GM23338 (cell line): ENCODE measurements at regions not wholly inside any gene's neighbourhood (a gene's known extent, or its start where the extent isn't known, plus 50 kb on each side); places are given as distances from the start of the nearest gene placed in this dataset.

ENCODE experiments used
- ATAC-seq: fragments of 200-7000 bp; cut with Tn5 transposase; 3 replicates; pipeline ENCODE4 v1.9.1; 2020
- DNase-seq: peaks from one replicate; pipeline ENCODE4 v3.0.0-alpha.2; 2015; ENCODE audit warnings: low spot score
- H2AFZ ChIP-seq: fragments of 200-600 bp; sonication (generic); 2 replicates; pipeline ENCODE4 v1.8.0; 2016; ENCODE audit warnings: antibody characterized with exemption, mild to moderate bottlenecking, moderate library complexity
- H3F3A ChIP-seq: fragments of 200-600 bp; sonication (generic); replicated peaks from 2 replicates; pipeline ENCODE4 v1.8.0; 2017; ENCODE audit warnings: antibody characterized with exemption, mixed run types, low read depth
- H3K27ac ChIP-seq: fragments of 200-600 bp; sonication (generic); 2 replicates; pipeline ENCODE4 v1.6.1; 2016; ENCODE audit warnings: low read depth
- H3K27me3 ChIP-seq: fragments of 200-600 bp; sonication (generic); 2 replicates; pipeline ENCODE4 v1.8.0; 2016; ENCODE audit warnings: mild to moderate bottlenecking, mixed run types, moderate library complexity; ENCODE audit not compliant: insufficient read depth
- H3K36me3 ChIP-seq: fragments of 200-600 bp; sonication (generic); 2 replicates; pipeline ENCODE4 v1.8.0; 2016; ENCODE audit warnings: mild to moderate bottlenecking; ENCODE audit not compliant: insufficient read depth
- H3K4me1 ChIP-seq: fragments of 200-600 bp; sonication (generic); 2 replicates; pipeline ENCODE4 v1.8.0; 2016; ENCODE audit warnings: mild to moderate bottlenecking, moderate library complexity; ENCODE audit not compliant: insufficient read depth
- H3K4me2 ChIP-seq: fragments of 200-600 bp; sonication (generic); 2 replicates; pipeline ENCODE4 v1.7.1; 2017; ENCODE audit warnings: mixed run types
- H3K4me3 ChIP-seq: fragments of 200-600 bp; sonication (generic); 2 replicates; pipeline ENCODE4 v1.6.1; 2016; ENCODE audit warnings: mixed run types
- H3K79me2 ChIP-seq: fragments of 200-600 bp; sonication (generic); replicated peaks from 2 replicates; pipeline ENCODE4 v1.8.0; 2017; ENCODE audit warnings: mild to moderate bottlenecking; ENCODE audit not compliant: insufficient read depth
- H3K9me2 ChIP-seq: fragments of 200-600 bp; sonication (generic); 2 replicates; pipeline ENCODE4 v1.8.0; 2017; ENCODE audit not compliant: insufficient read depth
- H4K20me1 ChIP-seq: fragments of 200-600 bp; sonication (generic); replicated peaks from 2 replicates; pipeline ENCODE4 v1.8.0; 2017; ENCODE audit warnings: mild to moderate bottlenecking; ENCODE audit not compliant: insufficient read depth
- H3K27ac Mint-ChIP-seq: 2 replicates; pipeline ENCODE4 v1.8.0; 2020; ENCODE audit warnings: inconsistent platforms, mild to moderate bottlenecking, moderate library complexity, mixed read lengths
- H3K27me3 Mint-ChIP-seq: 3 replicates; pipeline ENCODE4 v1.8.0; 2022; ENCODE audit warnings: low read depth, mild to moderate bottlenecking, moderate library complexity, mixed read lengths, inconsistent platforms; ENCODE audit not compliant: insufficient read depth, poor library complexity
- H3K36me3 Mint-ChIP-seq: 3 replicates; pipeline ENCODE4 v1.8.0; 2021; ENCODE audit warnings: low read depth, mild to moderate bottlenecking, inconsistent platforms, moderate library complexity, mixed read lengths
- H3K4me1 Mint-ChIP-seq: 3 replicates; pipeline ENCODE4 v1.8.0; 2020; ENCODE audit warnings: mild to moderate bottlenecking, inconsistent platforms, mixed read lengths
- H3K4me3 Mint-ChIP-seq: 3 replicates; pipeline ENCODE4 v1.8.0; 2021; ENCODE audit warnings: moderate library complexity, mild to moderate bottlenecking, inconsistent platforms, mixed read lengths
- H3K9me3 Mint-ChIP-seq: 3 replicates; pipeline ENCODE4 v1.8.0; 2020; ENCODE audit warnings: moderate library complexity, mild to moderate bottlenecking, inconsistent platforms, mixed read lengths
- ETS1 ChIP-seq: IDR thresholded peaks from 2 replicates; pipeline ENCODE4 v1.6.1; 2016; ENCODE audit warnings: antibody characterized with exemption
- JUNB ChIP-seq: IDR thresholded peaks from one replicate; pipeline ENCODE4 v1.6.1; 2016; ENCODE audit warnings: antibody characterized with exemption; ENCODE audit not compliant: unreplicated experiment
- ZNF462 ChIP-seq: fragments of 250-450 bp; sonication (Bioruptor Pico); IDR thresholded peaks from 2 replicates; pipeline ENCODE4 v1.5.0; 2020; ENCODE audit warnings: mild to moderate bottlenecking, moderate library complexity

DNA sequence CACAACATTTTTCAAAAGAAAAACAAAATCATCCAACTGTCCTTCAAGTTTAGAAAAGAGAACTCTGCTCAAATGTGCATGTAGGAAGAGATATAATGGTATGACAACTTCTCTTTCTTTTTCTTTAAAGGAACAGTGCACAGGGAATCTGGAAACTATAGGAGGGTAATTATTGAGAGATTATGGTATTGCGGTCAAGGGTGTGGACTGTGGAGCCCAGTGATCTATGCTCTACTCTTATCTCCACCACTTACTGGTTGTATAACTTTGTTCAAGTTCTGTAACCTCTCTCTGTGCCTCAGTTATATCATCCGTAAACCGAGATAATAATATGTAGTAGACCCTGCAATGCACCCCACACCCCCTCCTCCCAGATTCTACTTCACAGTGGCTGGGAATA is 69.8 kb upstream of the PCGF5 start (continued):
- no peak for TF ChIP-seq ZNF462

DNA sequence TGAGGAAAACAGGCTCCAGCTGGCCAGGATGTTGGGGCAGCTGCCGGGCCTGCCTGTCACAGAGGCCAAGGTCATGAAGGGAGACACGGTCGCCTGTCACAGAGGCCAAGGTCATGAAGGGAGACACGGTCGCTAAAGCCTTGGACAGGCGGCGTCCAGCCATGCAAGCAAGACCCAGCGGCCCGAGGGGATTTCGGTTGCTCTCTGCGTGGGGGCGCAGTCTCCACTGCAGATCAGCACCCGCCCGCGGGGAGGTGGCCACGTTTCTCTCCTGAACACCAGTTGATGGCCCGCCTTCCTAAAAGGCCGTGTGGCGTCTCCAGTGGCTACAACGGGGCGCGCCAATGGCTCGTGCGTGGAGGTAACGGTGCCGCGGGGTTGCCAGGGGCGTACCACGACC is 67.0 kb upstream of the PCGF5 start:
- no peak overlapping the region for H3K27ac ChIP-seq
- no peaks in the 10 kb centered on the region for H3K79me2 ChIP-seq
- H3K4me3 ChIP-seq, result no peak overlapping the region
- ATAC-seq (no peak), DNase-seq (no peak)
- H4K20me1 ChIP-seq, result no peaks in the 10 kb centered on the region
- Mint-ChIP-seq H3K27ac (no peak overlapping the region), H3K4me1 (no peaks in the 10 kb centered on the region; the same call in 2 of the 3 replicates), H3K27me3 (peaks cover 2% of the 10 kb centered on the region), H3K36me3 (no peaks in the 10 kb centered on the region), H3K9me3 (no peaks in the 10 kb centered on the region), H3K4me3 (no peak overlapping the region)
- no peak for TF ChIP-seq JUNB
- TF ChIP-seq ZNF462, result no peak
- no peak for TF ChIP-seq ETS1
- H3K27me3 ChIP-seq, result no peaks in the 10 kb centered on the region
- no peaks in the 10 kb centered on the region for H3K9me2 ChIP-seq
- no peaks in the 10 kb centered on the region for H3K36me3 ChIP-seq
- no peaks in the 10 kb centered on the region for H3F3A ChIP-seq
- H3K4me2 ChIP-seq, result no peak overlapping the region
- H2AFZ ChIP-seq, result no peak overlapping the region
- H3K4me1 ChIP-seq, result no peaks in the 10 kb centered on the region
